ENCODE measurements at regions not wholly inside any gene's neighbourhood (a gene's known extent, or its start where the extent isn't known, plus 50 kb on each side); places are given as distances from the start of the nearest gene placed in this dataset.
A peak's percentile ranks its signal among the peaks of the same experiment; 100 is the strongest.
"Not testable (repeated sequence)": the region's sequence is repeated elsewhere in the genome, so short reads cannot be mapped to it uniquely, and the experiment has no call there.

DNA sequence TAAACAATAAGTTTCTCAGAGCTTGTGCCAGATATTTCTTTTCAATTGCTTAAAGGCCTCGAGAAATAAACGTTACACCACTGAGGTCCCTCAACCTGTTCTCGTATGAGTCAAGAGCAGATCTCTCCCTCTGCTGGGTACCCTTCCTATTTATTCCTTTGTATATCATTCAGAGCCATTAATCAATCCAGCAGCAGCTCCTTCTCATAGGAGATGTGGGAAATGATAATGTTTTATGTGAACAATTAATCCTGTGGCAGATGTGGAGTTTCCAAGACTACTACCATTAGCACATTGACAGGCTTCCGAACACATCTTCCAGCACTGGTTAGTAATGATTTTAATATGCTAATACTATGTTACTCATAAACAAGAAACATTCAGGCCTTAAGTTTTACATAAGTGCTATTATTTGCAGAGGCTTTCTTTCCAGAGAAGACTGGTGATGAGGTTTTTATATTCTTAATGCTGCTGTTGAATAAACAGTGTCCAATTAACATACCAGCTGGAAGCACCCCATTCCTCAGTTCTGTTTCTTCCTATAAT is 196.5 kb downstream of the ZNF608 start:
- DNase-seq (ENCODE audit: low spot score): no peak

DNA sequence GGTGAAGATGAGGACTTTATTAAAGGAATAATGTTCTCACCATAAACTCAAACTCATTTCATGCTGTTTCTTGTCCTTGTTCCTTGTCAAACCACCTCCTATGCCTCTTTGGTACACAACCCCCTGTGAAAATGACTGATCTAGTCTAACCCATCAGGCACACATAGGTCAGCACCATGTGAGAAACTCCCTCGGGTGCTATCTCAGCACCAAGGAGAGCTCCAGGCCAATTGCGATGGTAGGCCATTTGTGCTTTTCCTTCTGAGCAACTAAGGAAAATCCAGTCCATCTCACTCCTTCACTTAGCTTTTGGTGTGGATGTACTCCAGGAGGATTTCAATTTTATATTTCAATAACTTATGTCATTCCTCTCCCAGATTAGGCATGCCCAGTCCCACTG is 199.8 kb downstream of the ZNF608 start:
- DNase-seq (ENCODE audit: low spot score): no peak

DNA sequence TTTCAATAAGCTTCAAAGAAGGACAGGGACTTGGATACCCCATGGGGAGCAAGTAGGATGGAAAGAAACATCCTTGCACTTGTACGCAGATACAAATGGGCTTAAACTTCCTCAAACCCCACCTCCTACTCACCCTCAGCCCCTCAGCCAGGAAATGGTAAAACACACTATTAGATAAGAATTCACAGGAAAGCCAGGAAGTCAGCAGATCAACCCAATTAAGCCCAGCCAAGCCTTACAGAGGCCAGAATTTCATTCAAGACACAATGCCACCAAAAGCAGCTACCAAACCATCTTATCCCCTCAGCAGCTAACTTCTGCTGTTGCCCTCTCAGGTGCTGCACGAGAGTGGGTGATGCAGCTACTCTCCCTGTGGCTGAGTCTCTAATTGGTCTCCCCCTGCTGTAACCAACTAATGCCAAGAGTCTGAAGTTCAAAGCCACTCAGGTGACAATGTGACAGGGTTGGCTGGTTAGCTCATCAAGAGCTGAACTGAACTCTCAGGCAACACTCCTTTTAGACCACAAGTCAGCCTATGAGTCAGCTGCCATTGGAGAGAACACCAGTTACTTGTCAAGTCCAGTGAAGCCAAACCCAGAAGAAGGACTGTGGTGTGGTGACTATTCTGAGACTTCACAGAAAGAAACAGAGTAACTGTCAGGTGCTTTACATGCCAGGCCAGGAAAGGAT is 201.9 kb downstream of the ZNF608 start:
- no peak for DNase-seq (ENCODE audit: low spot score)

DNA sequence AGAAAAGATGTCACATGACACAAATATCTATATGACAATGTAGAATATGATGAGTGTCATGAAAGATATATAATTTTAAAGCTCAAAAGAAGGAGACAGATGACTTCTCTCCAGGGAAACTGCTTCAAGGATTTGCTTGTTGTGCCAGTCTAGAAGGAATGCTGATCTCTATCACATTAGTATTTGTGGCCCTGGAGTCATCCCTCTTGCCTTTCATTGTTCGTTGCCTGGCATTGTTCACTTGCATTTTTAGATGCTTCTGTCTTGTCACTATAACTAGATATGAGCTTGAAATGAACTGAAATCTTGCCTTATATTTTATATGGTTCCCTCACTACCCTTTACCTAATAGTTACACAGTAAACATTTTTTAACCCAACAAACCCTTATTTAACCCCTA is 207.5 kb downstream of the ZNF608 start:
- no peak for DNase-seq (ENCODE audit: low spot score)

DNA sequence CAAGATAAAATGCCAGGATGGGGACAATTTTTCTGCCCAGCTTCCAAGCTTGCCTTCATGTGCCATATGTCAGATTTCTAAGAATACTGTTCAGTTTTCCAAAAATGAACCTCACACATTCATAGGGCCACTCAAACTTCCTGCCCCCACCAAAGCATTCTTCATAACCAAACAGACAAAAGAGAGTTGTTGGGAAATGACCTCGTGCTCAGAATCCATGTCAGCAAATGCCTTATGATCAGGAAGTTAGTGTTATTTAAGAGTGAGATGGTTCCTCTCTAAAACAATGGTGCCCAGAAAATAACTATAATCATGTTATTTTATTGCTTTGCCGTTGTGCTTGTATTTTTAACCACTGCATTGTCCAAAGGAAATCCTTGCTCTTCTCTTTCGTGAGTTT is 208.2 kb downstream of the ZNF608 start:
- DNase-seq (ENCODE audit: low spot score): no peak

DNA sequence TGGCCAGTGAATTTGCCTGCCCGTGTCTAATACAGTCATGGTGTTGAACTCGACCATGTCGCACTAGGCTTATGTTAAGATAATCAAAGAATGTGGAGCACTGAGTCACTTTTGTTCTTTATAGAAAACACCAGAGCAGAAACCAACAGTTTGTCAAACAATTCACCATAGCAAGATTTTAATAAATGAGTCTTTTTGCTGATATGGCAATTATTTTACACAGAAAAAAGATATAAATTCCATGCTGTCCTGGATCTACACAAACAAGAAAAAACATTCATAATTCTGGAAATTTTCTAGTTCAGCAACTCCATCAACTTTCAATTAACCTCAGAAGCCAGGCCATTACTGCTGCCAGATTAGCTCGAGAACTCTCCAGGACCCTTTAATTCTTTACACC is 208.9 kb downstream of the ZNF608 start:
- no peak for DNase-seq (ENCODE audit: low spot score)

DNA sequence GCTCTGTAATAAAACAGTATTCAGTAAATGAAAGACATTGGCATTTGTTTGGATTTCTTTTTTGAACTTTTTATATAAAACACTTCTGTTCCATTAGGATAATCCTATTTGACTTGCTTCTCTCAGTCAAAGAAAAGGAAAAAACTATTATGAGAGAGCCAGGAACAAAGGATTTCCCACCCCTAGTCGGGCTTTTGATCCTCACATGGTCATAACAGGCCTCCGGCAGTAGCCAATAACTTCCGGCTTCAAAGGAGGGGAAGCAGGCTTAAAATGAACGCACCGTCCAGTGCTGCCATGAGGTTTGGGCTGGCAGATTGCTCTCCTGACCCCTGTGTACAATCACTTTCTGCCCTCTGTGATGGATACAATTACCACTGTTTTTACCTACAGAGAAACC is 209.3 kb downstream of the ZNF608 start:
- DNase-seq (ENCODE audit: low spot score): no peak

DNA sequence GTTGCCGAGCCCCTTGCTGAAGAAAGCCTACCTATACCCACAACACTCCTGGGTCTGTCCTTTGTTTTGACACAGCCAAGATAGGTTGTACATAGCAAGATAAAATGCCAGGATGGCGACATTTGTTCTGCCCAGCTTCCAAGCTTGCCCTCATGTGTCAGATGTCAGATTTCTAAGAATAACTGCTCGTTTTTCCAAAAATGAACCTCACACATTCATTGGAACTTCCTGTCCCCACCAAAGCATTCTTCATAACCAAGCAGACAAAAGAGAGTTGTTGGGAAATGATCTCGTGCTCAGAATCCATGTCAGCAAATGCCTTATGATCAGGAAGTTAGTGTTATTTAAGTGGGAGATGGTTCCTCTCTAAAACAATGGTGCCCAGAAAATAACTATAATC is 210.1 kb downstream of the ZNF608 start:
- no peak for DNase-seq (ENCODE audit: low spot score)

DNA sequence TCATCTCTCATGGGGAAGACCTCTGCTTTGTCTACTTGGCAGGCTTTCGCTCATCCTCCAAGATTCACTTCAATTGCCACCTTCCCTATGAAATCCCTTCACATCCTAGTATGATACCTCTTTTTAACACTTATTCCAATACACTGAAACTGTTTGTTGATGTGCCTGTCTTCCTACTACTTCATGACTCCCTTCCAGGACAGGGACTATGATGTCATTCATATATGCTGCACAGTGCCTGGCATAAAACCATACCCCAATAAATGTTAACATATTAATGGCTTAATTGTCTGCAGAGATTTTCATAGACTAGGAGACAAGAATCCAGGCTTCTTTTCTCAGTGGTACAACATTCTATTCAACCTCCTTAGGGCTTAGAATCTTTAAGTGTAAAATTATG is 215.5 kb downstream of the ZNF608 start:
- DNase-seq (ENCODE audit: low spot score): no peak

DNA sequence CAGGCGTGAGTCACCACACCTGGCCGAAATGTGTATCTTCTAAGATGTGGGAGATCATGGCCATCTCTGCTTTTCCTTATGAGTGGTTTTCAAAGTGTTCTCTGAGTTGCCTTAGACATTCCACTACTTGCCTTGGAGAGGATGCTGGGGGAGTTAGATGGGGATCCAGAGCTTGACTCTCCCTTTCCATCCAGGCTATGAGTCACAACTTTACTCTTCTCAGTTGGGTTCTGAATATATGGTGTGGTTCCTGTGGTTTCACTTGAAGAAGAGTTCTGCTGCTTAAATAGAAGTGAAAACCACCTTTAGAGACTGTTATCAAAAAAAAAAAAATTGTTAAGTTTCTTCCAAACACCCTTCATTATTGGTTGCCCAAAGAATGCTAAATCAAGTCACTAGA is 217.6 kb downstream of the ZNF608 start:
- DNase-seq (ENCODE audit: low spot score): no peak

DNA sequence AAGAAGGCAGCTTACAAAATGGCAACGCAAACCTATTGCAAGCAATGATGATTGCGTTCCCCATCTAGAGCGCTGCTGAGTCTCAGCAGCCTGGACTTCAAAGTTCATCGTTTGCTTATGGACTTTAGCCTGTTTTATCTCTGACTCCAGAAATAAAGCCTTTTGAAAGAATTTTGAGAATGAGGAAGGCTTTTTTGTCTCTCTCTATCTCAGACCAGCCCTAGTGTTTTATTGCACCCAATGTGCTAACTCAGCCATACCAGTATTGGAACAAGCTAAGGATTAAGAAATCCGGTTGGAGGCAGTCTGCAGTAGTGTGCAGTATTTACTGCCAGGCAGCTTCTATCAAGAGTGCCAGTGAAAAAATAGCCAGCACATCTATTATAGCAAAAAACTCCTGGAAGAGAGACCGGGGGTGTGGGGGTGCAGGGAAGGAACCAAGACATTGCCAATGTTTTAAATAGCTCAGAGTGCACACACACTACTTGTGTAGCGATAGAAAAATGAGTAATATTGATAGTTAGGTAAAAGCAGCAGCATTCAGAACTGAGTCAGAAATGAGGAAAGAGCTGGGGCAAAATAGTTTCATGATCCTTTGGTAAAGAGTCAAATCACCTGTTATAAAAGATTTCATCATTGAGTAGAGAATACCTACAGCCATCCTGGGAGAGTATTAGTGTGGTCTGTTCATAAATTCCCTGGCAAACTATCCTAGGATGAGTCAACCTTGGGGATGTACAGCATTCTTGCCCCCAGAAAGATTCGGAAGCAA is 219.0 kb downstream of the ZNF608 start:
- peak; percentile 11 for DNase-seq (ENCODE audit: low spot score)

DNA sequence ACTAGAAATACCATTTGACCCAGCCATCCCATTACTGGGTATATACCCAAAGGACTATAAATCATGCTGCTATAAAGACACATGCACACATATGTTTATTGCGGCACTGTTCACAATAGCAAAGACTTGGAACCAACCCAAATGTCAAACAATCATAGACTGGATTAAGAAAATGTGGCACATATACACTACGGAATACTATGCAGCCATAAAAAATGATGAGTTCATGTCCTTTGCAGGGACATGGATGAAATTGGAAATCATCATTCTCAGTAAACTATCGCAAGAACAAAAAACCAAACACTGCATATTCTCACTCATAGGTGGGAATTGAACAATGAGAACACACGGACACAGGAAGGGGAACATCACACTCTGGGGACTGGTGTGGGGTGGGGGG is 220.4 kb downstream of the ZNF608 start:
- not testable (repeated sequence) for DNase-seq (ENCODE audit: low spot score)

DNA sequence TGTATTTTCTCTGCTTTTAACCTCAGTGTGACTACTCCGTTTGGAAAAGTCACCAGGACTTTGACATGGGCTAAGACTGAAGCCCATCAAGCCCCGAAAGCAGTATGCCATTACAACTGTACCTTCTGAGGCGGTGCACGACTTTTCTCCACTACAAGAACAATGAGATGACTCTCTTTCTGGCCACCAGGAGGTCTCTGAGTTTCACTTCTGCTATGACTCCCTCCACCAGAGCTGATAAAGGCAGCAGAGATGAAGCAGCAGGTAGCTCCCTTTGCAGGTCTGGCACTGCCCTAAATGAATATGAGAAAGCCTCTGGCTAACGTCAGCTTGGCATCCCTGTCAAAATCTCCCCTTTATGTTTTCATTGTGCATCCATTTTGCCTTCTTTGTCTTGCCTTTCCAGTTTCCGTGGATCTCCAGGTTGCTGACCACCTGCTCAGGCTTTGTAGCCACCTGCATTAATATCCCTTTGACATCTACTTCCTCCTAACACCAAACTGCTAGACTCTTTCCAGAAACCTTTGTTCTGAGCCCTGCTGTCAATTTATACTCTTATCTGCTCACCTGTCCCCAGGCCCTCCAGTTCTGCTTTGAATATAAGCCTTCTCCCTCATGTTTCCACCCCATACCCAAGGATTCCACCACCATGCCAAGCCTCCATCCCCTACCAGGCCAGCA is 221.7 kb downstream of the ZNF608 start:
- no peak for DNase-seq (ENCODE audit: low spot score)

DNA sequence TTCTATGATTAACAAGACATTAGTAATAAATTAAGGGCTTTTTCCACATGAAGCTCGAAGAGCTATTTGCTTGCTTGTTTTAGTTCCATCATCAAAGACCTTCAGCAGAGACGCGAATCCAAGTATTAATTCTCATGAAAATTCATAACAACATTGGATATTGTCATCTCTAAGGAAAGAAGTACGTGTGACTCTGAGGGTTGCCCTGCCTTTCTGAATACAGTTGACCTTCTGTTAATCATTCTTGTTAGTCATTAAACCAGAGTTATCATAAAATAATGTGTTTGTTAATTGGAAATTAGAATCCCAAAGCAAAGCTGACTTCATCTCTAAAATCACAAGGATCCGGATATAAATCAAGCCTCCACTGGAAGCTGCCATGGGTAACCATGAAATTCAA is 222.5 kb downstream of the ZNF608 start:
- DNase-seq (ENCODE audit: low spot score): no peak

DNA sequence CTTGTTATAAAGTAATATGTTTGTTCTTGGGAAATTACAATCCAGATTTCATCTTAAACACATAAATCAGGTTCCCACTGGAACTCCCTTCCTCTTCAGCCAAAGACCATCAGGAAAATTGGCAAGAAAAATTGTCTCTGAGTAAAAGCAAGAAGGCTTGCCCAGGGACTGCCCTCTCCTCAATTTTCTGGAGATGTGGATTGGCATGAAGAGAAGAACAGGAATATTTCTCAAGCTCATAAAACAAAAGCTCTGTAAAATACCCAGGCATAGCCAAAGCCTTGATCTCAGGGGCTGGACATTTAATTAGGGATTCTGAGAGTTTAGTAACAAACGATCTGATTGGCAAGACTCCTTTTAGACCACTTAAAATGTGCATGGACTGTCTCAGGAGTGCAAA is 223.4 kb downstream of the ZNF608 start:
- no peak for DNase-seq (ENCODE audit: low spot score)

DNA sequence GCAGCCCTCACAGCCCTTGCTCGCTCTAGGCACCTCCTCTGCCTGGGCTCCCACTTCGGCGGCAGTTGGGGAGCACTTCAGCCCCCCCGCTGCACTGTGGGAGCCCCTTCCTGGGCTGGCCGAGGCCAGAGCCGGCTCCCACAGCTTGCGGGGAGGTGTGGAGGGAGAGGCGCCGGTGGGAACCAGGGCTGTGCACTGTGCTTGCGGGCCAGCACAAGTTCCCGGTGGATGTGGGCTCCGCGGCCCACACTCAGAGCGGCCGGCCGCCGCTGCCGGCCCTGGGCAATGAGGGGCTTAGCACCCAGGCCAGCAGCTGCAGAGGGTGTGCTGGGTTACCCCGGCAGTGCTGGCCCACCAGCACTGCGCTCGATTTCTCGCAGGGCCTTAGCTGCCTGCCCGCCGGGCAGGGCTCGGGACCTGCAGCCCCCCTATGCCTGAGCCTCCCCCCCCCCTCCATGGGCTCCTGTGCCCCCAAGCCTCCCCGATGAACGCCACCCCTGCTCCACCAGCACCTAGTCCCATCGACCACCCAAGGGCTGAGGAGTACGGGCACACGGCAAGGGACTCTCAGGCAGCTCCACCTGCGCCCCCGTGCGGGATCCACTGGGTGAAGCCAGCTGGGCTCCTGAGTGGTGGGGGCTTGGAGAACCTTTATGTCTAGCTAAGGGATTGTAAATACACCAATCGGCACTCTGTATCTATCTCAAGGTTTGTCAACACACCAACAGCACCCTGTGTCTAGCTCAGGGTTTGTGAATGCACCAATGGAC is 224.8 kb downstream of the ZNF608 start:
- no peak for DNase-seq (ENCODE audit: low spot score)

DNA sequence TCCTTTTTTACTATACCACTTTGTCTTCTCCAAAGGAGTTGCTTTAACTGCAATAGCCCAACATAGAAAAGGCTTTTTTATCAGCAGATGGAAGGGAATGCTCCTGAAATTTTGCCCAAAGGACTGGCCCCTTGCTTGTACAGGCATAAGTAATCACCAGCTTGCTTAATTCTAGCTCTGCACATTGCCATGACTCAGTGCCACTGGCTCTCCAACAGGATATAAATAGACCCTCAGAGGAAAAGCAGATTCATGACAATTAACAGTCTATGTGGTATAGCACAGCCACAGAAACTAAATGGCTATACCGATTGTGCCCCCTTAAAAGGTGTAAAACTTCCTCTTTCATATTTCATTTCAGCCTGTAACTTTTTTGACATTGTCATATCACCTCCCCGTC is 227.0 kb downstream of the ZNF608 start:
- no peak for DNase-seq (ENCODE audit: low spot score)

DNA sequence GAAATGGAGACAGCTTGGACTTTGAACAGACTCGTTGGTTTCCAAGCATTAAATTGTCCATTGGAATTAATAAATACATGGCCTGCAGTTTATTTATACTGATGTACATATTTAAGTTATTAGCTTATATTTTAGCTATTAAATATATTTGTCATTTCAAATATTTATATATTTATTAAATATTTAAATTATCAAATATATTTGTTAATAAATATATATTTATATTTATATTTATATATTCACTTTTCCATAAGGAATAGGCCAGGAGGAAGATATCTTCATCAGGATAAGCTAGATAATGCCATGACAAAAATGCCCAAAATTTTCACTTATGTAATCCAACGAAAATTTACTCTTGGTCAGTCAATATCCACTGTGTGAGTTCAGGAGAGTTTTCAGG is 229.9 kb downstream of the ZNF608 start:
- DNase-seq (ENCODE audit: low spot score): no peak

DNA sequence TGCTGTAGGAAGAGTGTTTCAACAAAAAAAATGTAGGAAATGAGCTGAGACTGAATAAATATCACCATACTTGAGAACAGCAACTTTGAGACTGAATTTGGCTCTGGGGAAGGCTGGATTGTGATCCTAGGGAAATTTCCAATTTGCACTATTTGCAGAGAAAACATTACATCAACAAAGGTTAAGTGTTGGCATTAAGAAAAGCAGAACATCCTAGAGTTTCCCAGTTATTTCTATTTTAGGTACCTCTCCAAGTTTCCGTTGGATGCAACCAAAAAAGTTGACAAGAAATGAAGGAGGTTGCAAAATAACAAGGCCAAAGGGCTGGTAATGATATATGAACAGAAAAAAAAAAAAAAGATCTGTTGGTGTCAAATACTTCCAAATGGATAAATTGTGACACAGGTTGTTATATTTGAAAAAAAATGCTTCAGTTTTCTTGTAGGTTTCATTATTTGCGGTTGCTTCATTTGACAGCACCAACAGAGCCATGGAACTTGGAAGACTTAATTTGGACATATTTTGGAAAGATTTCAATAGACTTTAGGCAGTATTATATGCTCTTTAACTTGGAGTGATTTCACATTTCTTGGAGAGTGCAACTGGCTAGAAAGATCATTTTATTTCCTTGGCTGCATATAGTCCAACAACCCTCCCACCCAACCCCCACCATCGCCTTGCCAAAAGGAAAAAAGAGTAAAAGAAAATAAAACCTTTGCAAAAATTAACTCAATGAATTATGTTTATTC is 230.8 kb downstream of the ZNF608 start:
- no peak for DNase-seq (ENCODE audit: low spot score)

DNA sequence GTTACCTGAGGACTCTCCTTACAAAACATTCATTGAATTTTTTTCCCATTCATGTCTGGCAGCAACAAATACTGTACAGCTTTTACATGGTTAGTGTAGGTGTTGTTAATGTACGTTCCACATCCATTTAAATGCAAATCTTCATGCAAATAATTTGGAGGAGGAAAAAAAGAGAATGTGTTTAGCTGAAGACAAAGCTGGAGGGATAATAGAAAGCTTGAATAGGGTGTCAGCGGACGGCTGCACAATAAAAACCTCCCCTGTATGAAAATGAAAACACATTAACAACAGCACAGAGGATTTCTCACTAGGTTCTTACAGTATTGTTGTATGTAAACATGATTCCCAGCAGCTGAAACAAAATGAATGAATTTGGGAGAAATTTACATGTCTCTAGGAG is 231.5 kb downstream of the ZNF608 start:
- DNase-seq (ENCODE audit: low spot score): no peak

DNA sequence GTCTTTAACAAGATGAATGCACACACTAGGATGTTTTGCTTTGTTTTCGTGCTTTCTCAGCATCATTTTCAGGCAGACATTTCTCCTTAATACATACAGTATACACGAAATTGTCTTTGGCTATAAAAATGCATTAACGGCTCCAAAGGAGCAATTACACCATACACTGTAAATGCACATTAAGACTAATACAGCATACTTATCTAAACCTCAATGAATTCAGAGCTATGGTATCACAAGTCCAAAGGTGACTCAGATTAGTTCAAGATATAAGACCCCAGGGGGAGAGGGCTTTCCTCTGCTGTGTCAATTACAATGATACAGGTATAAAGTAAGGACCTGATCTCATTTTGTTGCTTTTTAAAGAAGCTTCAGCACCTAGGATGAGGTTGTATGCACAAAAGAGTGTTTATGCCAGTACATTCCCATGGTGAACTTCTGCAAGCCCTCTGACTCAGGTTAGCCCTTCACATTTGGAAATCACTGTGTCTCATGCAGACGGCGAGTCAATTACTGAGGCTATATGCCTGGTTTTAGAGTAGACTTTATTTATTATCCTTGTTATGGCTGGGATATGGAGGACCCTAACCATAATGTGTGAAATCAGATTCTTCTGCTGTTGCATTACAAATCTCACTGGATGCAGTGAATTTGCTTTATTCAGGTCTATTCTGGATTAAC is 233.3 kb downstream of the ZNF608 start:
- no peak for DNase-seq (ENCODE audit: low spot score)
